Stomach smooth muscle (tissue), 2 donors: ENCODE measurements at regions not wholly inside any gene's neighbourhood (a gene's known extent, or its start where the extent isn't known, plus 50 kb on each side); places are given as distances from the start of the nearest gene placed in this dataset.

Source experiments
- H3K27ac ChIP-seq: one replicate; pipeline ENCODE4 v1.7.0; 2013; ENCODE audit warnings: mild to moderate bottlenecking, low read length, inconsistent platforms
- H3K27me3 ChIP-seq, 2 donors: one replicate each; pipeline ENCODE4 v1.7.0; 2013; ENCODE audit warnings: low read length in 2 of 2; ENCODE audit not compliant: insufficient read depth in 2 of 2, control insufficient read depth in 1 of 2
- H3K36me3 ChIP-seq, 2 donors: one replicate each; pipeline ENCODE4 v1.7.0; 2013; ENCODE audit warnings: low read length in 2 of 2; ENCODE audit not compliant: control insufficient read depth in 2 of 2, insufficient read depth in 2 of 2
- H3K4me1 ChIP-seq: one replicate; pipeline ENCODE4 v1.7.0; 2013; ENCODE audit warnings: low read length; ENCODE audit not compliant: control insufficient read depth, insufficient read depth
- H3K4me3 ChIP-seq, 2 donors: one replicate each; pipeline ENCODE4 v1.7.0; 2013; ENCODE audit warnings: low read length in 2 of 2
- H3K9ac ChIP-seq, 2 donors: one replicate each; pipeline ENCODE4 v1.7.0; 2013; ENCODE audit warnings: low read length in 2 of 2, mild to moderate bottlenecking in 1 of 2
- H3K9me3 ChIP-seq, 2 donors: one replicate each; pipeline ENCODE4 v1.7.0; 2013; ENCODE audit warnings: low read length in 2 of 2; ENCODE audit not compliant: control insufficient read depth in 2 of 2
- donor health status: healthy.
- donor health status: Pancreatic carcinoma.

GRCh38 chr6:14283600-14284235 is 166.1 kb downstream of the CD83 start:
- no peak overlapping the region for H3K27ac ChIP-seq
- H3K27me3 ChIP-seq, result no peaks in the 10 kb centered on the region
- H3K9ac ChIP-seq, result no peak overlapping the region
- H3K36me3 ChIP-seq, result no peaks in the 10 kb centered on the region
- no peak overlapping the region for H3K4me3 ChIP-seq
- H3K9me3 ChIP-seq, result peaks cover 0 to 6% of the 10 kb centered on the region in 2 donors
- no peaks in the 10 kb centered on the region for H3K4me1 ChIP-seq

GRCh38 chr6:14284969-14285590 is 167.5 kb downstream of the CD83 start:
- Histone ChIP-seq H3K27ac (no peak overlapping the region), H3K4me3 (no peak overlapping the region), H3K36me3 (no peaks in the 10 kb centered on the region), H3K9ac (no peak overlapping the region), H3K4me1 (no peaks in the 10 kb centered on the region), H3K9me3 (peaks cover 0 to 2% of the 10 kb centered on the region in 2 donors), H3K27me3 (no peaks in the 10 kb centered on the region)

- no peaks in the 10 kb centered on the region for H3K9me3 ChIP-seq
- no peak overlapping the region for H3K27ac ChIP-seq
Measured at GRCh38 chr6:14286144-14286543, 168.6 kb downstream of the CD83 start.

GRCh38 chr6:14286634-14287428 is 169.3 kb downstream of the CD83 start:
- Histone ChIP-seq H3K27ac (no peak overlapping the region), H3K4me3 (no peak overlapping the region), H3K27me3 (no peaks in the 10 kb centered on the region), H3K4me1 (no peaks in the 10 kb centered on the region), H3K36me3 (no peaks in the 10 kb centered on the region), H3K9ac (no peak overlapping the region), H3K9me3 (no peaks in the 10 kb centered on the region)

More at GRCh38 chr6:14286144-14286543, 168.6 kb downstream of the CD83 start:
- no peak overlapping the region for H3K4me3 ChIP-seq
- H3K36me3 ChIP-seq, result no peaks in the 10 kb centered on the region
- no peaks in the 10 kb centered on the region for H3K27me3 ChIP-seq
- H3K4me1 ChIP-seq, result no peaks in the 10 kb centered on the region
- no peak overlapping the region for H3K9ac ChIP-seq

GRCh38 chr6:14287707-14288106 is 170.1 kb downstream of the CD83 start:
- no peaks in the 10 kb centered on the region for H3K27me3 ChIP-seq
- H3K4me3 ChIP-seq, result no peak overlapping the region
- H3K27ac ChIP-seq, result no peak overlapping the region
- H3K9ac ChIP-seq, result no peak overlapping the region
- no peaks in the 10 kb centered on the region for H3K9me3 ChIP-seq
- H3K36me3 ChIP-seq, result no peaks in the 10 kb centered on the region
- H3K4me1 ChIP-seq, result no peaks in the 10 kb centered on the region

GRCh38 chr6:14288910-14289309 is 171.3 kb downstream of the CD83 start:
- Histone ChIP-seq H3K27ac (no peak overlapping the region), H3K36me3 (no peaks in the 10 kb centered on the region), H3K9me3 (no peaks in the 10 kb centered on the region), H3K4me1 (no peaks in the 10 kb centered on the region), H3K4me3 (no peak overlapping the region), H3K27me3 (no peaks in the 10 kb centered on the region), H3K9ac (no peak overlapping the region)

- no peak overlapping the region for H3K9ac ChIP-seq
- H3K4me1 ChIP-seq, result no peaks in the 10 kb centered on the region
- H3K27me3 ChIP-seq, result no peaks in the 10 kb centered on the region
- no peaks in the 10 kb centered on the region for H3K9me3 ChIP-seq
- H3K36me3 ChIP-seq, result no peaks in the 10 kb centered on the region
- no peak overlapping the region for H3K27ac ChIP-seq
- no peak overlapping the region for H3K4me3 ChIP-seq
Measured at GRCh38 chr6:14290041-14290771, 172.6 kb downstream of the CD83 start.

- no peaks in the 10 kb centered on the region for H3K27me3 ChIP-seq
- H3K27ac ChIP-seq, result no peak overlapping the region
- no peaks in the 10 kb centered on the region for H3K9me3 ChIP-seq
- no peaks in the 10 kb centered on the region for H3K36me3 ChIP-seq
- no peak overlapping the region for H3K9ac ChIP-seq
- H3K4me1 ChIP-seq, result no peaks in the 10 kb centered on the region
- H3K4me3 ChIP-seq, result no peak overlapping the region
Measured at GRCh38 chr6:14290772-14291330, 173.3 kb downstream of the CD83 start.

- Histone ChIP-seq H3K27ac (no peak overlapping the region), H3K4me1 (no peaks in the 10 kb centered on the region), H3K27me3 (no peaks in the 10 kb centered on the region), H3K9me3 (no peaks in the 10 kb centered on the region), H3K4me3 (no peak overlapping the region), H3K9ac (no peak overlapping the region), H3K36me3 (no peaks in the 10 kb centered on the region)
Measured at GRCh38 chr6:14291331-14291730, 173.8 kb downstream of the CD83 start.

- Histone ChIP-seq H3K27me3 (no peaks in the 10 kb centered on the region), H3K9me3 (no peaks in the 10 kb centered on the region)
Measured at GRCh38 chr6:14292119-14292518, 174.5 kb downstream of the CD83 start.

More at GRCh38 chr6:14292119-14292518, 174.5 kb downstream of the CD83 start:
- Histone ChIP-seq H3K9ac (no peak overlapping the region), H3K4me3 (no peak overlapping the region), H3K36me3 (no peaks in the 10 kb centered on the region), H3K27ac (no peak overlapping the region), H3K4me1 (no peaks in the 10 kb centered on the region)
